ENCODE measurements at regions not wholly inside any gene's neighbourhood (a gene's known extent, or its start where the extent isn't known, plus 50 kb on each side); places are given as distances from the start of the nearest gene placed in this dataset.

GRCh38 chr5:155270725-155271124, 257.2 kb downstream of the KIF4B start:
- Histone ChIP-seq H3K36me3 (ENCODE audit: control insufficient read depth in 5 of 5, insufficient read depth in 5 of 5, low read length in 5 of 5) (no peaks in the 10 kb centered on the region), H3K4me1 (ENCODE audit: control insufficient read depth in 5 of 5, insufficient read depth in 5 of 5, low read length in 5 of 5) (peaks cover 0 to 3% (median 0%) of the 10 kb centered on the region in 5 donors), H3K4me3 (ENCODE audit: low read depth in 1 of 5, low read length in 5 of 5) (no peak overlapping the region), H3K27me3 (ENCODE audit: control insufficient read depth in 5 of 5, insufficient read depth in 4 of 5, low read length in 5 of 5) (peaks cover 0 to 3% (median 0%) of the 10 kb centered on the region in 5 donors), H3K9ac (ENCODE audit: low read length in 5 of 5) (no peak overlapping the region), H3K9me3 (ENCODE audit: control insufficient read depth in 5 of 5, low read length in 5 of 5) (no peaks in the 10 kb centered on the region), H3K27ac (ENCODE audit: low read depth, low read length) (no peak overlapping the region)

- no peaks in the 10 kb centered on the region for H3K36me3 ChIP-seq (ENCODE audit: control insufficient read depth in 5 of 5, insufficient read depth in 5 of 5, low read length in 5 of 5)
- no peak overlapping the region for H3K4me3 ChIP-seq (ENCODE audit: low read depth in 1 of 5, low read length in 5 of 5)
- no peaks in the 10 kb centered on the region for H3K9me3 ChIP-seq (ENCODE audit: control insufficient read depth in 5 of 5, low read length in 5 of 5)
- H3K4me1 ChIP-seq (ENCODE audit: control insufficient read depth in 5 of 5, insufficient read depth in 5 of 5, low read length in 5 of 5) = peaks cover 0 to 3% (median 0%) of the 10 kb centered on the region in 5 donors
- H3K9ac ChIP-seq (ENCODE audit: low read length in 5 of 5) = no peak overlapping the region
- H3K27me3 ChIP-seq (ENCODE audit: control insufficient read depth in 5 of 5, insufficient read depth in 4 of 5, low read length in 5 of 5) = peaks cover 0 to 3% (median 0%) of the 10 kb centered on the region in 5 donors
- no peak overlapping the region for H3K27ac ChIP-seq (ENCODE audit: low read depth, low read length)
Measured at GRCh38 chr5:155274484-155274883, 260.9 kb downstream of the KIF4B start.

GRCh38 chr5:155275222-155275621, 261.7 kb downstream of the KIF4B start:
- H3K9me3 ChIP-seq (ENCODE audit: control insufficient read depth in 5 of 5, low read length in 5 of 5) = no peaks in the 10 kb centered on the region
- no peak overlapping the region for H3K27ac ChIP-seq (ENCODE audit: low read depth, low read length)
- peaks cover 0 to 3% (median 0%) of the 10 kb centered on the region in 5 donors for H3K4me1 ChIP-seq (ENCODE audit: control insufficient read depth in 5 of 5, insufficient read depth in 5 of 5, low read length in 5 of 5)

GRCh38 chr5:155276231-155276630, 262.7 kb downstream of the KIF4B start:
- Histone ChIP-seq H3K9ac (ENCODE audit: low read length in 5 of 5) (no peak overlapping the region), H3K36me3 (ENCODE audit: control insufficient read depth in 5 of 5, insufficient read depth in 5 of 5, low read length in 5 of 5) (no peaks in the 10 kb centered on the region), H3K9me3 (ENCODE audit: control insufficient read depth in 5 of 5, low read length in 5 of 5) (no peaks in the 10 kb centered on the region), H3K27me3 (ENCODE audit: control insufficient read depth in 5 of 5, insufficient read depth in 4 of 5, low read length in 5 of 5) (no peaks in the 10 kb centered on the region), H3K4me3 (ENCODE audit: low read depth in 1 of 5, low read length in 5 of 5) (no peak overlapping the region), H3K4me1 (ENCODE audit: control insufficient read depth in 5 of 5, insufficient read depth in 5 of 5, low read length in 5 of 5) (peaks cover 0 to 3% (median 0%) of the 10 kb centered on the region in 5 donors), H3K27ac (ENCODE audit: low read depth, low read length) (no peak overlapping the region)

More at GRCh38 chr5:155275222-155275621, 261.7 kb downstream of the KIF4B start:
- no peak overlapping the region for H3K9ac ChIP-seq (ENCODE audit: low read length in 5 of 5)
- H3K27me3 ChIP-seq (ENCODE audit: control insufficient read depth in 5 of 5, insufficient read depth in 4 of 5, low read length in 5 of 5) = peaks cover 0 to 3% (median 0%) of the 10 kb centered on the region in 5 donors
- no peak overlapping the region for H3K4me3 ChIP-seq (ENCODE audit: low read depth in 1 of 5, low read length in 5 of 5)
- H3K36me3 ChIP-seq (ENCODE audit: control insufficient read depth in 5 of 5, insufficient read depth in 5 of 5, low read length in 5 of 5) = no peaks in the 10 kb centered on the region

- Histone ChIP-seq H3K36me3 (ENCODE audit: control insufficient read depth in 5 of 5, insufficient read depth in 5 of 5, low read length in 5 of 5) (no peaks in the 10 kb centered on the region), H3K9ac (ENCODE audit: low read length in 5 of 5) (no peak overlapping the region), H3K27ac (ENCODE audit: low read depth, low read length) (no peak overlapping the region), H3K27me3 (ENCODE audit: control insufficient read depth in 5 of 5, insufficient read depth in 4 of 5, low read length in 5 of 5) (peaks cover 0 to 3% (median 0%) of the 10 kb centered on the region in 5 donors), H3K4me3 (ENCODE audit: low read depth in 1 of 5, low read length in 5 of 5) (no peak overlapping the region), H3K4me1 (ENCODE audit: control insufficient read depth in 5 of 5, insufficient read depth in 5 of 5, low read length in 5 of 5) (peaks cover 0 to 3% (median 0%) of the 10 kb centered on the region in 5 donors), H3K9me3 (ENCODE audit: control insufficient read depth in 5 of 5, low read length in 5 of 5) (no peaks in the 10 kb centered on the region)
Measured at GRCh38 chr5:155278532-155278931, 265.0 kb downstream of the KIF4B start.

GRCh38 chr5:155282503-155283107, 269.1 kb downstream of the KIF4B start:
- H3K9ac ChIP-seq (ENCODE audit: low read length in 5 of 5) = no peak overlapping the region
- H3K27me3 ChIP-seq (ENCODE audit: control insufficient read depth in 5 of 5, insufficient read depth in 4 of 5, low read length in 5 of 5) = peaks cover 0 to 3% (median 2%) of the 10 kb centered on the region in 5 donors
- no peaks in the 10 kb centered on the region for H3K9me3 ChIP-seq (ENCODE audit: control insufficient read depth in 5 of 5, low read length in 5 of 5)
- no peaks in the 10 kb centered on the region for H3K36me3 ChIP-seq (ENCODE audit: control insufficient read depth in 5 of 5, insufficient read depth in 5 of 5, low read length in 5 of 5)
- no peaks in the 10 kb centered on the region for H3K4me1 ChIP-seq (ENCODE audit: control insufficient read depth in 5 of 5, insufficient read depth in 5 of 5, low read length in 5 of 5)
- no peak overlapping the region for H3K4me3 ChIP-seq (ENCODE audit: low read depth in 1 of 5, low read length in 5 of 5)
- H3K27ac ChIP-seq (ENCODE audit: low read depth, low read length) = no peak overlapping the region

GRCh38 chr5:155285706-155286105, 272.2 kb downstream of the KIF4B start:
- H3K27ac ChIP-seq (ENCODE audit: low read depth, low read length) = no peak overlapping the region
- no peaks in the 10 kb centered on the region for H3K4me1 ChIP-seq (ENCODE audit: control insufficient read depth in 5 of 5, insufficient read depth in 5 of 5, low read length in 5 of 5)
- peaks cover 0 to 3% (median 2%) of the 10 kb centered on the region in 5 donors for H3K27me3 ChIP-seq (ENCODE audit: control insufficient read depth in 5 of 5, insufficient read depth in 4 of 5, low read length in 5 of 5)
- no peak overlapping the region for H3K9ac ChIP-seq (ENCODE audit: low read length in 5 of 5)
- H3K4me3 ChIP-seq (ENCODE audit: low read depth in 1 of 5, low read length in 5 of 5) = no peak overlapping the region
- no peaks in the 10 kb centered on the region for H3K36me3 ChIP-seq (ENCODE audit: control insufficient read depth in 5 of 5, insufficient read depth in 5 of 5, low read length in 5 of 5)
- no peaks in the 10 kb centered on the region for H3K9me3 ChIP-seq (ENCODE audit: control insufficient read depth in 5 of 5, low read length in 5 of 5)

GRCh38 chr5:155290937-155291336, 277.4 kb downstream of the KIF4B start:
- no peaks in the 10 kb centered on the region for H3K4me1 ChIP-seq (ENCODE audit: control insufficient read depth in 5 of 5, insufficient read depth in 5 of 5, low read length in 5 of 5)
- H3K4me3 ChIP-seq (ENCODE audit: low read depth in 1 of 5, low read length in 5 of 5) = no peak overlapping the region
- H3K9me3 ChIP-seq (ENCODE audit: control insufficient read depth in 5 of 5, low read length in 5 of 5) = no peaks in the 10 kb centered on the region
- H3K36me3 ChIP-seq (ENCODE audit: control insufficient read depth in 5 of 5, insufficient read depth in 5 of 5, low read length in 5 of 5) = no peaks in the 10 kb centered on the region
- no peak overlapping the region for H3K27ac ChIP-seq (ENCODE audit: low read depth, low read length)
- H3K27me3 ChIP-seq (ENCODE audit: control insufficient read depth in 5 of 5, insufficient read depth in 4 of 5, low read length in 5 of 5) = peaks cover 0 to 1% (median 0%) of the 10 kb centered on the region in 5 donors
- H3K9ac ChIP-seq (ENCODE audit: low read length in 5 of 5) = no peak overlapping the region

GRCh38 chr5:155293605-155294178, 280.1 kb downstream of the KIF4B start:
- Histone ChIP-seq H3K4me3 (ENCODE audit: low read depth in 1 of 5, low read length in 5 of 5) (no peak overlapping the region), H3K4me1 (ENCODE audit: control insufficient read depth in 5 of 5, insufficient read depth in 5 of 5, low read length in 5 of 5) (no peaks in the 10 kb centered on the region), H3K9ac (ENCODE audit: low read length in 5 of 5) (no peak overlapping the region), H3K36me3 (ENCODE audit: control insufficient read depth in 5 of 5, insufficient read depth in 5 of 5, low read length in 5 of 5) (no peaks in the 10 kb centered on the region), H3K27ac (ENCODE audit: low read depth, low read length) (no peak overlapping the region), H3K27me3 (ENCODE audit: control insufficient read depth in 5 of 5, insufficient read depth in 4 of 5, low read length in 5 of 5) (no peaks in the 10 kb centered on the region), H3K9me3 (ENCODE audit: control insufficient read depth in 5 of 5, low read length in 5 of 5) (peaks cover 0 to 4% (median 0%) of the 10 kb centered on the region in 5 donors)

GRCh38 chr5:155295111-155295510, 281.6 kb downstream of the KIF4B start:
- Histone ChIP-seq H3K9me3 (ENCODE audit: control insufficient read depth in 5 of 5, low read length in 5 of 5) (peaks cover 0 to 4% (median 0%) of the 10 kb centered on the region in 5 donors), H3K9ac (ENCODE audit: low read length in 5 of 5) (no peak overlapping the region), H3K4me1 (ENCODE audit: control insufficient read depth in 5 of 5, insufficient read depth in 5 of 5, low read length in 5 of 5) (no peaks in the 10 kb centered on the region), H3K27ac (ENCODE audit: low read depth, low read length) (no peak overlapping the region), H3K36me3 (ENCODE audit: control insufficient read depth in 5 of 5, insufficient read depth in 5 of 5, low read length in 5 of 5) (no peaks in the 10 kb centered on the region), H3K4me3 (ENCODE audit: low read depth in 1 of 5, low read length in 5 of 5) (no peak overlapping the region), H3K27me3 (ENCODE audit: control insufficient read depth in 5 of 5, insufficient read depth in 4 of 5, low read length in 5 of 5) (no peaks in the 10 kb centered on the region)

Measured in subcutaneous abdominal adipose tissue (tissue), 5 donors.